K562 (cell line): ENCODE measurements at regions not wholly inside any gene's neighbourhood (a gene's known extent, or its start where the extent isn't known, plus 50 kb on each side); places are given as distances from the start of the nearest gene placed in this dataset.

Experiments
- BHLHE40 ChIP-seq: IDR thresholded peaks from 2 replicates; pipeline ENCODE4 v1.6.1; 2011; ENCODE audit warnings: low read length, improper control_type of control experiment
- CHD7 ChIP-seq: fragments of 200-600 bp; sonication (generic); IDR thresholded peaks from one replicate; pipeline ENCODE4 v1.6.1; 2012; ENCODE audit warnings: mild to moderate bottlenecking, low read depth, low read length, inconsistent platforms
- EZH2 ChIP-seq: IDR thresholded peaks from 2 replicates; pipeline ENCODE4 v1.6.1; 2012; ENCODE audit warnings: low read depth, mild to moderate bottlenecking, inconsistent platforms, low read length, borderline replicate concordance
- NFIC ChIP-seq: fragments of 450-650 bp; IDR thresholded peaks from 2 replicates; pipeline ENCODE4 v1.6.1; 2017; ENCODE audit warnings: mild to moderate bottlenecking, inconsistent platforms
- NONO ChIP-seq, 2 experiments: fragments of 200-400 bp in 1 of 2; fragments of 450-650 bp in 1 of 2; formaldehyde crosslinking in 1 of 2; IDR thresholded peaks; 2 replicates each; pipeline ENCODE4 v1.6.1; 2017; ENCODE audit warnings: low read depth in 2 of 2, mild to moderate bottlenecking in 2 of 2, moderate library complexity in 2 of 2, low read length in 1 of 2
- POLR2AphosphoS5 ChIP-seq: IDR thresholded peaks from 2 replicates; pipeline ENCODE4 v1.6.1; 2011; ENCODE audit warnings: mild to moderate bottlenecking, low read depth, low read length, moderate library complexity; ENCODE audit not compliant: control insufficient read depth, insufficient read depth
- ZNF274 ChIP-seq: IDR thresholded peaks from 2 replicates; pipeline ENCODE4 v1.6.1; 2011; ENCODE audit warnings: low read depth, mild to moderate bottlenecking, low read length, moderate library complexity, borderline replicate concordance
- ZNF282 ChIP-seq: sonication (generic); formaldehyde crosslinking; IDR thresholded peaks from 2 replicates; pipeline ENCODE4 v1.8.1; 2023; ENCODE audit warnings: missing genetic modification reagents
- TF ChIP-seq, protein P1 (sequence below), 2 experiments: IDR thresholded peaks; 2 replicates each; pipeline ENCODE4 v1.6.1; 2011; ENCODE audit warnings: borderline replicate concordance in 1 of 2, control low read depth in 1 of 2, low read depth in 1 of 2, low read length in 1 of 2, mild to moderate bottlenecking in 1 of 2, mixed read lengths in 1 of 2, moderate library complexity in 1 of 2; ENCODE audit not compliant: insufficient read depth in 1 of 2, insufficient read length in 1 of 2, poor library complexity in 1 of 2, severe bottlenecking in 1 of 2; ENCODE audit errors: extremely low read depth in 1 of 2

DNA sequence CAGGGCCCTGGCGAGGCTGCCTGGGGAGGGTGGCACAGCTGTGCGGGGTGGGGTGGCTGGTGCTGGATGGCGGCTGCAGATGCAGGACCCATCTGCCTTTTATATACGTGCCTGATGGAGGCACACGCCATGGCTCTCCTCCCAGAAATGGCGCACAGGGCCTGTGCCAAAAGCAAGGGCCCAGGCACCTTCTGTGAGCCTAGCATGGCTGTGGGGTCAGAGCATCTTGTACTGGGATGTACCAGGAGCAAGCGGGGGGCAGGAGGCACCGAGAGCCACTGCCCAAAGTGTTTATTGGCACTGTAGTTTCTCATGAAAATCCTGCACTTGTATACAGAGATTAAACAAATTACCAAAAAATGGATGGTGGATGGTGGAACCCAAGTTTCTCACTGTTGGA is 724.1 kb downstream of the GALR1 start:
- TF ChIP-seq ZNF274: no peak
- TF ChIP-seq, protein P1, sequence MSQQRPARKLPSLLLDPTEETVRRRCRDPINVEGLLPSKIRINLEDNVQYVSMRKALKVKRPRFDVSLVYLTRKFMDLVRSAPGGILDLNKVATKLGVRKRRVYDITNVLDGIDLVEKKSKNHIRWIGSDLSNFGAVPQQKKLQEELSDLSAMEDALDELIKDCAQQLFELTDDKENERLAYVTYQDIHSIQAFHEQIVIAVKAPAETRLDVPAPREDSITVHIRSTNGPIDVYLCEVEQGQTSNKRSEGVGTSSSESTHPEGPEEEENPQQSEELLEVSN (IDR thresholded peaks at IDR 0.05; ENCODE audit: borderline replicate concordance in 1 of 2, extremely low read depth in 1 of 2, insufficient read depth in 1 of 2, insufficient read length in 1 of 2, low read depth in 1 of 2, low read length in 1 of 2, poor library complexity in 1 of 2, severe bottlenecking in 1 of 2): no peak
- TF ChIP-seq CHD7: no peak
- no peak for TF ChIP-seq NFIC
- TF ChIP-seq POLR2AphosphoS5: no peak
- no peak for TF ChIP-seq ZNF282 (CRISPR knock-in tag)
- no peak for TF ChIP-seq BHLHE40
- no peak for TF ChIP-seq NONO (IDR thresholded peaks at IDR 0.05; ENCODE audit: low read depth in 2 of 2, low read length in 1 of 2)
- TF ChIP-seq EZH2: no peak
